Smooth muscle cell (in vitro differentiated cells): ENCODE measurements at regions not wholly inside any gene's neighbourhood (a gene's known extent, or its start where the extent isn't known, plus 50 kb on each side); places are given as distances from the start of the nearest gene placed in this dataset.

ENCODE experiments used
- DNase-seq: peaks from one replicate; lab custom pipeline; 2025; ENCODE audit not compliant: unreplicated experiment; lab: John Stamatoyannopoulos, UW
- H2AFZ ChIP-seq: fragments of 200-600 bp; sonication (generic); 2 replicates; pipeline ENCODE4 v1.6.0; 2016; ENCODE audit warnings: antibody characterized with exemption, low read depth, mild to moderate bottlenecking
- H3F3A ChIP-seq: fragments of 200-600 bp; sonication (generic); 2 replicates; pipeline ENCODE4 v1.6.0; 2017; ENCODE audit warnings: antibody characterized with exemption, low read depth
- H3K27ac ChIP-seq: fragments of 200-600 bp; sonication (generic); 2 replicates; pipeline ENCODE4 v1.5.1; 2016; ENCODE audit warnings: low read depth, mild to moderate bottlenecking
- H3K27me3 ChIP-seq: fragments of 200-600 bp; sonication (generic); 2 replicates; pipeline ENCODE4 v1.6.1; 2016; ENCODE audit warnings: low read depth, mild to moderate bottlenecking
- H3K36me3 ChIP-seq: fragments of 200-600 bp; sonication (generic); 2 replicates; pipeline ENCODE4 v1.5.1; 2016; ENCODE audit warnings: low read depth
- H3K4me1 ChIP-seq: fragments of 200-600 bp; sonication (generic); 2 replicates; pipeline ENCODE4 v1.5.1; 2016; ENCODE audit warnings: low read depth
- H3K4me2 ChIP-seq: fragments of 200-600 bp; sonication (generic); 2 replicates; pipeline ENCODE4 v1.6.0; 2016; ENCODE audit warnings: mild to moderate bottlenecking
- H3K4me3 ChIP-seq: fragments of 200-600 bp; sonication (generic); 2 replicates; pipeline ENCODE4 v1.5.1; 2016; ENCODE audit warnings: mild to moderate bottlenecking
- H3K79me2 ChIP-seq: fragments of 200-600 bp; sonication (generic); 2 replicates; pipeline ENCODE4 v1.6.0; 2016; ENCODE audit warnings: low read depth, mild to moderate bottlenecking
- H3K9ac ChIP-seq: fragments of 200-600 bp; sonication (generic); 2 replicates; pipeline ENCODE4 v1.6.0; 2016; ENCODE audit warnings: low read depth
- H3K9me3 ChIP-seq: fragments of 200-600 bp; sonication (generic); replicated peaks from 2 replicates; pipeline ENCODE4 v1.5.1; 2016; ENCODE audit warnings: low read depth
- H4K20me1 ChIP-seq: fragments of 200-600 bp; sonication (generic); 2 replicates; pipeline ENCODE4 v1.6.0; 2016; ENCODE audit warnings: low read depth
- whole genome bisulfite sequencing: methylation state at CpG from one replicate; pipeline ENCODE4 v1.1.7; 2016; ENCODE audit warnings: low lambda C conversion rate; 5-methylcytosine and 5-hydroxymethylcytosine counted together
- TF ChIP-seq, protein P1 (sequence below): fragments of 200-600 bp; sonication (generic); IDR thresholded peaks from 2 replicates; pipeline ENCODE4 v1.5.1; 2017; ENCODE audit warnings: borderline replicate concordance, mild to moderate bottlenecking, antibody characterized with exemption; ENCODE audit not compliant: insufficient read depth, poor library complexity, severe bottlenecking

DNA sequence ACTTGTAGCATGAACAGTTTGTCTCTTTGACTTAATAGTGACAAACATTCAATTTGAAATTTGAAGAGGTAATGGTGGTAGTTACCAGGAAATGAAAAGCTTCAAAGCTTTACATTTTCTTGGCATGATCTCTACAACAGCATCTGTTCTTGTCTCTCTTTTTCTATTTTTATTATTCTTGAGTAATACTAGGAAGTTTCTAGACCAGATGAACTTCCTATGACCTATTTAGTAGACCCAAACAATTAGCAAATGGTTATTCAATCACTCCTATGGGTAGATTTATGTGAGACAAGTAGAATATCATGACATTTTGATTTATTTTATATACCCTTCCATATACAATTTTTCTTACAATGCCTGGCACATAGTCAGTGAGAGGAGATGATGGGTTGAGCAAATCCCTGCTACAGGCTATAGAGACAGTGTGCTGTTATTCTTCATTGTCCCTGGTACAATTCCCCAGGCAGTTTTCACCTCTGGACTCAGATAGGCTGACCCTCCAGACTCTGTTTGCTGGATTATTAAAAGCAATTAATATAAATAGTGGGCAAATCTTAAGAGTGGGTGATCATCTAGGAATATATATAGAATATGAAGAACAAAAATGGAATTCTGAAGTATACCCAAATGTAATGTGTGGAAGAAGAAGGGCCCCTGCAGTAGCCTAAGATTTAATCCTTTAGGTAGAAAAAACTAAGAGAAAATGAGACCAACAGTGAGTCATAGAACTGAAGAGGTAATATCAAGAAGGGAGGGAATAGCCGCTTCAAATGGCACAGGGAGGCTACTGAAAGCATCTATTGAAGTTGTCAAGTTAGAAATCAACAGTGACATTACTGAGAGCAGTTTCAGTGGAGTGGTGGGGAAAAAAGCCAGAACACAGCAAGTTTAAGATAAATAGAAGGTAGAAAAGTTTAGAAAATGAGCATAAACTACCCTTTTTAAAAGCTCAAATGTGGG lies 512.0 kb downstream of the FOXG1 start:
- H3K9ac ChIP-seq = no peak overlapping the region

DNA sequence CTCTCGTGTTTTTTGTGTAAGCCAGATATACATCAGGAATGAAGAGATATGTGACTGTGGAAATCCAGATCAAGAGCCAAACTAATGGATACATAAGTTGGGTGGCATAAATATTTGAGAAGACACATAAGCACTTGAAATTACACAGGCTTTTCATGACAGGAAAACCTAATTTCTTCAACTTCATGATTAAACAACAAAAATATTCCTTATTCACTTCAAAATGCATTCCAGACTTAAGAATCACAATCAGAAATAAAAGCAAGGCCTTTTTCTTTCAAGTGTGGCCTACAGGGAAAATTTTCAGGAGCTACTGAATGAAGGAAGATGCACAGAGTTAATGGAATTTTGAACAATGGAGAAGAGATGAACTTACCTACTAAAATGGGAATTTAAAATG lies 515.6 kb downstream of the FOXG1 start:
- no peaks in the 10 kb centered on the region for H3K27me3 ChIP-seq
- WGBS = 59% methylated on average over 1 of the region's 1 CpG
- no peak overlapping the region for H3K27ac ChIP-seq
- no peaks in the 10 kb centered on the region for H3F3A ChIP-seq
- no peaks in the 10 kb centered on the region for H4K20me1 ChIP-seq
- H3K4me3 ChIP-seq = no peak overlapping the region
- H2AFZ ChIP-seq = no peak overlapping the region
- H3K4me1 ChIP-seq = no peaks in the 10 kb centered on the region
- no peak for DNase-seq
- H3K9me3 ChIP-seq = no peaks in the 10 kb centered on the region
- no peak overlapping the region for H3K9ac ChIP-seq
- TF ChIP-seq, protein P1, sequence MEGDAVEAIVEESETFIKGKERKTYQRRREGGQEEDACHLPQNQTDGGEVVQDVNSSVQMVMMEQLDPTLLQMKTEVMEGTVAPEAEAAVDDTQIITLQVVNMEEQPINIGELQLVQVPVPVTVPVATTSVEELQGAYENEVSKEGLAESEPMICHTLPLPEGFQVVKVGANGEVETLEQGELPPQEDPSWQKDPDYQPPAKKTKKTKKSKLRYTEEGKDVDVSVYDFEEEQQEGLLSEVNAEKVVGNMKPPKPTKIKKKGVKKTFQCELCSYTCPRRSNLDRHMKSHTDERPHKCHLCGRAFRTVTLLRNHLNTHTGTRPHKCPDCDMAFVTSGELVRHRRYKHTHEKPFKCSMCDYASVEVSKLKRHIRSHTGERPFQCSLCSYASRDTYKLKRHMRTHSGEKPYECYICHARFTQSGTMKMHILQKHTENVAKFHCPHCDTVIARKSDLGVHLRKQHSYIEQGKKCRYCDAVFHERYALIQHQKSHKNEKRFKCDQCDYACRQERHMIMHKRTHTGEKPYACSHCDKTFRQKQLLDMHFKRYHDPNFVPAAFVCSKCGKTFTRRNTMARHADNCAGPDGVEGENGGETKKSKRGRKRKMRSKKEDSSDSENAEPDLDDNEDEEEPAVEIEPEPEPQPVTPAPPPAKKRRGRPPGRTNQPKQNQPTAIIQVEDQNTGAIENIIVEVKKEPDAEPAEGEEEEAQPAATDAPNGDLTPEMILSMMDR = no peak
- no peaks in the 10 kb centered on the region for H3K79me2 ChIP-seq
- no peak overlapping the region for H3K4me2 ChIP-seq
- H3K36me3 ChIP-seq = no peaks in the 10 kb centered on the region

More for the DNA sequence above, 512.0 kb downstream of the FOXG1 start:
- no peaks in the 10 kb centered on the region for H3K9me3 ChIP-seq
- no peaks in the 10 kb centered on the region for H3K36me3 ChIP-seq
- H3F3A ChIP-seq = no peaks in the 10 kb centered on the region
- DNase-seq = no peak
- no peaks in the 10 kb centered on the region for H4K20me1 ChIP-seq
- 84% methylated on average over 1 of the region's 1 CpG for WGBS
- no peak overlapping the region for H3K27ac ChIP-seq
- no peaks in the 10 kb centered on the region for H3K79me2 ChIP-seq
- H3K4me2 ChIP-seq = no peak overlapping the region
- no peak overlapping the region for H2AFZ ChIP-seq
- peaks cover 2% of the 10 kb centered on the region for H3K27me3 ChIP-seq
- H3K4me3 ChIP-seq = no peak overlapping the region
- TF ChIP-seq, protein P1 = no peak
- no peaks in the 10 kb centered on the region for H3K4me1 ChIP-seq

DNA sequence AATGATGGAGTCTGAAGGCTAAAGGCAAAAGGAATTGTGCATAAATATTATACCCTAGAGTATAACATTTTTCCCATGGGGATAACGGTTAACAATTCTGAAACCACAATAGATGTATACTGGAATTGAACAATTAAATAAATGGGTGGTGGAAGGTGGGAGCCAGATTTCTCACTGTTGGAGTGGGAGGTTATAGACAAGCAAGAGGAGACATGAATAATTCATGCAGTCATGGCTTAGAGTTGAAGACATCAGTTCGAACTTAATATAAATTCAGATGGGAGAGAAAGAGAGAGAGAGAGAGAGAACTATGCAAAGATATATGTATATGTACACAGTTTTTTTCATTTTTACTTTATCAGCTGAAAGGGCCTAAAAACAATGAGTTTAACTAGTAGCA lies 523.9 kb downstream of the FOXG1 start:
- no peak overlapping the region for H3K4me2 ChIP-seq
- H3K9me3 ChIP-seq = no peaks in the 10 kb centered on the region
- H4K20me1 ChIP-seq = no peaks in the 10 kb centered on the region
- no peaks in the 10 kb centered on the region for H3K36me3 ChIP-seq
- H3K9ac ChIP-seq = no peak overlapping the region
- no peak overlapping the region for H3K4me3 ChIP-seq
- no peaks in the 10 kb centered on the region for H3K27me3 ChIP-seq
- H3F3A ChIP-seq = no peaks in the 10 kb centered on the region
- DNase-seq = no peak
- TF ChIP-seq, protein P1 = no peak
- H3K27ac ChIP-seq = no peak overlapping the region
- no peaks in the 10 kb centered on the region for H3K4me1 ChIP-seq
- no peaks in the 10 kb centered on the region for H3K79me2 ChIP-seq
- 78% methylated on average over 2 of the region's 2 CpGs for WGBS
- no peak overlapping the region for H2AFZ ChIP-seq
